IMR-90 (cell line): ENCODE measurements at regions not wholly inside any gene's neighbourhood (a gene's known extent, or its start where the extent isn't known, plus 50 kb on each side); places are given as distances from the start of the nearest gene placed in this dataset.

ENCODE experiments used
- ATAC-seq: fragments of 200-7000 bp; cut with Tn5 transposase; 2 replicates; pipeline ENCODE4 v1.9.1; 2020; ENCODE audit warnings: low read depth, mild to moderate bottlenecking, moderate library complexity
- BruUV-seq: library from RNA; stranded (reverse); fragments of 400-500 nt; replicated peaks from 2 replicates; lab custom pipeline; 2021; lab: Mats Ljungman, UMichigan
- CTCF ChIA-PET: fragments of 300-600 bp; formaldehyde crosslinking; extraction: SDS; loops from one replicate; lab custom pipeline; 2021; ENCODE audit warnings: antibody characterized with exemption; lab: Yijun Ruan, JAX
- POLR2A ChIA-PET: fragments of 300-600 bp; sonication (Branson Sonifier 250); formaldehyde crosslinking; loops from one replicate; lab custom pipeline; 2022; ENCODE audit warnings: antibody characterized with exemption; ENCODE audit not compliant: unreplicated experiment; lab: Charles Lee
- DNase-seq: peaks from one replicate; pipeline ENCODE4 v3.0.0; 2013
- H2AFZ ChIP-seq: replicated peaks from 2 replicates; pipeline ENCODE3; 2013; ENCODE audit warnings: low read length, mild to moderate bottlenecking; ENCODE audit not compliant: poor library complexity
- H2AK5ac ChIP-seq: 2 replicates; pipeline ENCODE4 v1.6.1; 2013; ENCODE audit warnings: low read depth, low read length, inconsistent platforms
- H2AK9ac ChIP-seq: replicated peaks from 2 replicates; pipeline ENCODE3; 2013; ENCODE audit warnings: mild to moderate bottlenecking, low read depth, low read length, moderate library complexity; ENCODE audit not compliant: poor library complexity
- H2BK120ac ChIP-seq: 2 replicates; pipeline ENCODE4 v1.6.1; 2013; ENCODE audit warnings: low read depth, low read length, inconsistent platforms
- H2BK15ac ChIP-seq: 3 replicates; pipeline ENCODE4 v1.6.1; 2013; ENCODE audit warnings: low read depth, low read length, inconsistent platforms
- H2BK20ac ChIP-seq: 2 replicates; pipeline ENCODE4 v1.6.1; 2013; ENCODE audit warnings: low read depth, mild to moderate bottlenecking, inconsistent platforms, low read length, moderate library complexity
- H2BK5ac ChIP-seq: 2 replicates; pipeline ENCODE4 v1.6.1; 2013; ENCODE audit warnings: mild to moderate bottlenecking, low read depth, low read length, inconsistent platforms; ENCODE audit not compliant: poor library complexity, severe bottlenecking
- H3K14ac ChIP-seq: replicated peaks from 2 replicates; pipeline ENCODE4 v1.6.1; 2013; ENCODE audit warnings: low read depth, low read length, inconsistent platforms
- H3K18ac ChIP-seq: 2 replicates; pipeline ENCODE4 v1.6.1; 2013; ENCODE audit warnings: low read depth, low read length, control low read depth
- H3K23ac ChIP-seq: 2 replicates; pipeline ENCODE4 v1.6.1; 2013; ENCODE audit warnings: low read depth, low read length, inconsistent platforms
- H3K27ac ChIP-seq: 2 replicates; pipeline ENCODE4 v1.5.1; 2013; ENCODE audit warnings: mild to moderate bottlenecking, control low read depth, low read length; ENCODE audit not compliant: insufficient read depth
- H3K27me3 ChIP-seq: 2 replicates; pipeline ENCODE4 v1.6.1; 2013; ENCODE audit warnings: low read length; ENCODE audit not compliant: control insufficient read depth, insufficient read depth
- H3K36me3 ChIP-seq: 2 replicates; pipeline ENCODE4 v1.6.1; 2013; ENCODE audit warnings: low read length, mixed read lengths; ENCODE audit not compliant: control insufficient read depth, insufficient read depth
- H3K4ac ChIP-seq: 2 replicates; pipeline ENCODE4 v1.6.1; 2013; ENCODE audit warnings: low read depth, low read length, inconsistent platforms
- H3K4me1 ChIP-seq: 2 replicates; pipeline ENCODE4 v1.6.1; 2013; ENCODE audit warnings: low read length, mixed read lengths; ENCODE audit not compliant: control insufficient read depth, insufficient read depth
- H3K4me2 ChIP-seq: 2 replicates; pipeline ENCODE4 v1.6.1; 2013; ENCODE audit warnings: low read depth, mild to moderate bottlenecking, control low read depth, low read length, moderate library complexity
- H3K4me3 ChIP-seq: 2 replicates; pipeline ENCODE4 v1.5.1; 2013; ENCODE audit warnings: low read depth, mild to moderate bottlenecking, control low read depth, low read length, moderate library complexity; ENCODE audit not compliant: insufficient read depth
- H3K56ac ChIP-seq: 2 replicates; pipeline ENCODE4 v1.6.1; 2013; ENCODE audit warnings: low read length, inconsistent platforms; ENCODE audit not compliant: insufficient read depth; ENCODE audit errors: extremely low read depth
- H3K79me1 ChIP-seq, 2 experiments: 2 replicates each; pipeline ENCODE4 v1.6.1; 2013; ENCODE audit warnings: low read length in 2 of 2, inconsistent platforms in 1 of 2, low read depth in 1 of 2
- H3K9ac ChIP-seq: 2 replicates; pipeline ENCODE4 v1.6.1; 2013; ENCODE audit warnings: low read depth, low read length, control low read depth
- H3K9me1 ChIP-seq: 2 replicates; pipeline ENCODE4 v1.6.1; 2013; ENCODE audit warnings: low read length, inconsistent platforms; ENCODE audit not compliant: insufficient read depth
- H3K9me3 ChIP-seq: 2 replicates; pipeline ENCODE4 v1.6.1; 2013; ENCODE audit warnings: low read length; ENCODE audit not compliant: control insufficient read depth, insufficient read depth
- H4K20me1 ChIP-seq: 2 replicates; pipeline ENCODE4 v1.6.1; 2013; ENCODE audit warnings: low read length, inconsistent platforms; ENCODE audit not compliant: insufficient read depth
- H4K5ac ChIP-seq: 2 replicates; pipeline ENCODE4 v1.6.1; 2013; ENCODE audit warnings: mild to moderate bottlenecking, low read depth, low read length, control low read depth
- H4K8ac ChIP-seq, 2 experiments: 2 replicates each; pipeline ENCODE4 v1.6.1; 2013; ENCODE audit warnings: low read depth in 2 of 2, low read length in 2 of 2, control low read depth in 1 of 2, inconsistent platforms in 1 of 2
- H4K91ac ChIP-seq: 2 replicates; pipeline ENCODE4 v1.6.1; 2013; ENCODE audit warnings: low read depth, low read length, inconsistent platforms; ENCODE audit not compliant: insufficient read depth
- FOS ChIP-seq: fragments of 150-350 bp; IDR thresholded peaks from 2 replicates; pipeline ENCODE4 v1.6.1; 2016; ENCODE audit warnings: low read depth, low read length
- POLR2A ChIP-seq: IDR thresholded peaks from 2 replicates; pipeline ENCODE4 v1.6.1; 2012; ENCODE audit warnings: mild to moderate bottlenecking, low read depth, low read length
- WGBS, 2 experiments: methylation state at CpG; one replicate each; pipeline versions ENCODE4 v1.1.5 to v1.1.7; 2013; ENCODE audit warnings: missing lambda C conversion rate in 2 of 2; ENCODE audit not compliant: insufficient read length in 1 of 2; ENCODE audit errors: extremely low coverage in 2 of 2; 5-methylcytosine and 5-hydroxymethylcytosine counted together
- dilution Hi-C: fragments of 300-500 bp; cut with HindIII; formaldehyde crosslinking; loops from one replicate; pipeline ENCODE4 v1.14.3; 2018; ENCODE audit warnings: low sequenced_read_pairs; ENCODE audit not compliant: unreplicated experiment
- in situ Hi-C: fragments of 300-500 bp; cut with MboI; formaldehyde crosslinking; loops from 3 replicates; pipeline ENCODE4 v1.14.3; 2019; ENCODE audit warnings: low sequenced_read_pairs, inconsistent platforms, mixed read lengths
- intact Hi-C: fragments of 100-400 bp; cut with micrococcal nuclease; formaldehyde crosslinking; loops from 2 replicates; pipeline ENCODE4 v1.10.0; 2022

DNA sequence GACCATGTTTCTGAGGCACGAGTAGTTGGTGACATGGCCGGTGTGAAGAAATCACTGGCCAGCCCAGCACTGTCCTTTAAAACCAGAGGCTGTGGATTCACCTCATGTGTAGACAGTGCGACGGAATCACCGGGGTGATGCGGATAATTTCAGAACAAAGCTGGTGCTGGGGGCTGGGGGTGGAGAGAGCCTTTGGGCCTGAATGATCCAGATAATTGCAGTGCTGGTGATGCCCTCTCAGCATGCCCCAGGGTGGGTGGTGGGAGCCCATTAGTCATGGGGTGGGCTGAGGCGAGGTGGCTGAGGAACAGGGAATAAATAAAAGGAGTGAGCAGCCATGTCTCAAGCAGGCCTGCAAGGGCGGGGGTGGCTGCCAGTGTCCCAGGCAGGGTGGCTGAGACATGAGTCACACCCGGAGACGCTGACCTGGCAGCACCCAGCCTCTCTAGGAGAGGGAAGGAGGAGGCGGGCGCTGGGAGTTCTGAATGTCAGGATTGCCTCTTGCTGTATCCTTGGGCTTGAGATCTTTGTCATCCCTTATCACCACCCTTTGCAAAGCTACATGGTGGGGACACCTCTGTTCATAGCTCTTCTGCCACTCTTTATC lies 61.1 kb upstream of the KCNK12 start:
- Histone ChIP-seq H3K4me3 (no peak overlapping the region), H2AK5ac (no peak overlapping the region), H3K79me1 (no peaks in the 10 kb centered on the region), H2BK120ac (no peak overlapping the region), H3K4ac (no peak overlapping the region), H3K23ac (no peak overlapping the region), H4K91ac (no peak overlapping the region), H2BK20ac (no peak overlapping the region), H4K5ac (no peak overlapping the region), H3K9ac (no peak overlapping the region), H3K9me3 (no peaks in the 10 kb centered on the region), H3K4me1 (peaks cover 7% of the 10 kb centered on the region), H3K18ac (no peak overlapping the region), H4K8ac (no peak overlapping the region), H2AK9ac (peak overlapping the region; percentile 1), H3K4me2 (no peak overlapping the region), H2BK5ac (no peak overlapping the region), H2AFZ (peak overlapping the region; percentile 50), H3K36me3 (no peaks in the 10 kb centered on the region), H3K14ac (no peak overlapping the region), H3K9me1 (no peaks in the 10 kb centered on the region), H3K56ac (no peak overlapping the region), H3K27ac (no peak overlapping the region), H2BK15ac (no peak overlapping the region), H3K27me3 (peaks cover 10% of the 10 kb centered on the region), H4K20me1 (no peaks in the 10 kb centered on the region)
- intact Hi-C loops = no loop called here
- POLR2A ChIA-PET = no interaction called here
- dilution Hi-C loops = no loop called here
- ATAC-seq = peak; percentile 94
- CTCF ChIA-PET = no interaction called here
- in situ Hi-C loops = no loop called here
- no TSS peak for BruUV-seq
- WGBS, 2 experiments = 80% methylated on average over 2 of the region's 12 CpGs; no CpG with 5 or more reads in 1 of the 2 experiments
- peak; percentile 68 for DNase-seq
- TF ChIP-seq FOS = peak; percentile 50; the same call in 1 of the 2 replicates
- no peak for TF ChIP-seq POLR2A
